ENCODE measurements at regions not wholly inside any gene's neighbourhood (a gene's known extent, or its start where the extent isn't known, plus 50 kb on each side); places are given as distances from the start of the nearest gene placed in this dataset.
"Not testable (repeated sequence)": the region's sequence is repeated elsewhere in the genome, so short reads cannot be mapped to it uniquely, and the experiment has no call there.

GRCh38 chr5:15383469-15383868 lies 116.5 kb upstream of the FBXL7 start:
- no peak for DNase-seq

GRCh38 chr5:15383021-15383420 lies 117.0 kb upstream of the FBXL7 start:
- DNase-seq: no peak

GRCh38 chr5:15377573-15378340 lies 122.2 kb upstream of the FBXL7 start:
- no peak for DNase-seq

DNA sequence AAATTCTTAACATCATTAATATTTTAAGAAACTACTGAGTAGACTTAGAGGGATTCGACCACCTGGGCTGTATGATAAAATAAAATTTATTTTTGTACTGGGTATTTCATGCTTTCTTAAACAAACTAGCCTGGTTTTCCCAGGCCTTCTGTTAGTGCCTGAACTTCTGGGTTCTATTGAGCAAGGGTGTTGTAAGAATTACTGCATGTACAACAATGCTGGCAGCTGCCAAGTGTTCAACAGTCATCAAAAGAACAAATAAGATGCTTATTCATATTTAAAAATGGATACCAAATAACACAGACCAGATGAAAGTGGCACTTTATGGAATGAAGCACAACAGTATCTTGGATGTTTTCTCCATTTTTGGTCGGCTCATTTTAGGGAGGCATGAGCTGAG lies 123.2 kb upstream of the FBXL7 start:
- no peak for DNase-seq

GRCh38 chr5:15376088-15376487 lies 123.9 kb upstream of the FBXL7 start:
- DNase-seq: no peak

GRCh38 chr5:15375559-15375958 lies 124.4 kb upstream of the FBXL7 start:
- no peak for DNase-seq

- DNase-seq: no peak
These were observed 125.1 kb upstream of the FBXL7 start for GRCh38 chr5:15374886-15375285.

- DNase-seq: no peak
These were observed 126.8 kb upstream of the FBXL7 start for GRCh38 chr5:15373151-15373550.

- DNase-seq: no peak
These were observed 128.8 kb upstream of the FBXL7 start for GRCh38 chr5:15371184-15371583.

DNA sequence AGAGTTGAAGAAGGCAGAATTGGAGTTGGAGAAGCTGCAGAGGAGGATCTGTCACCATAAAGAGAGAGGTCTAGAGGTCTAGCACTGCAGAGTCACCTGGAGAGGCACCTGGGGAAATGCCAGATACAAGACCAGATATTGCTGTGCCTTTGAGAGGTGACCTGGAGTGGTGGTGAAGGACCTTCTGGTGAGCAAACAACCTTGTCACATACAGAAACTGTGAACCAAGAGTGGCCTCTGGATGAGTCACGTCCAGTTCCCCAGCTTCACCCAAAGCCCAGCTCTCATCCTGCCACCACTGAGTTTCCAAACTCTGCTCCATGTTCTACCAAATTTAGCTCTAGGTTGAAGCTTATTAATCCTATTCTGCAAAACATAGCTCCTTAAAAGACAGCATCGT lies 131.1 kb upstream of the FBXL7 start:
- DNase-seq: no peak

DNA sequence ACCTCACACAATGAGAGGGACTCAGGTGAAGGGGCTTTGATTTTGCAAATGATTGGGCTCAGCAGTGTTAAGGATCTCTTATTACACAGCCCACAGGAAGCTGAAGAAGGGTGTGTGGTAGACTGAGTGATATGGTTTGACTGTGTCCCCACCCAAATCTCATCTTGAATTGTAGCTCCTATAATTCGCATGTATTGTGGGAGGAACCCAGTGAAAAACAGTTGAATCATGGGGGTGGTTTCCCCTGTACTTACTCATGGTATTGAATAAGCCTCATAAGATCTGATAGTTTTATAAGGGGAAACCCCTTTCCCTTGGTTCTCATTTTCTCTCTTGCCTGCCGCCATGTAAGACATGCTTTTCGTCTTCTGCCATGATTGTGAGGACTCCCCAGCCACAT lies 132.5 kb upstream of the FBXL7 start:
- no peak for DNase-seq

DNA sequence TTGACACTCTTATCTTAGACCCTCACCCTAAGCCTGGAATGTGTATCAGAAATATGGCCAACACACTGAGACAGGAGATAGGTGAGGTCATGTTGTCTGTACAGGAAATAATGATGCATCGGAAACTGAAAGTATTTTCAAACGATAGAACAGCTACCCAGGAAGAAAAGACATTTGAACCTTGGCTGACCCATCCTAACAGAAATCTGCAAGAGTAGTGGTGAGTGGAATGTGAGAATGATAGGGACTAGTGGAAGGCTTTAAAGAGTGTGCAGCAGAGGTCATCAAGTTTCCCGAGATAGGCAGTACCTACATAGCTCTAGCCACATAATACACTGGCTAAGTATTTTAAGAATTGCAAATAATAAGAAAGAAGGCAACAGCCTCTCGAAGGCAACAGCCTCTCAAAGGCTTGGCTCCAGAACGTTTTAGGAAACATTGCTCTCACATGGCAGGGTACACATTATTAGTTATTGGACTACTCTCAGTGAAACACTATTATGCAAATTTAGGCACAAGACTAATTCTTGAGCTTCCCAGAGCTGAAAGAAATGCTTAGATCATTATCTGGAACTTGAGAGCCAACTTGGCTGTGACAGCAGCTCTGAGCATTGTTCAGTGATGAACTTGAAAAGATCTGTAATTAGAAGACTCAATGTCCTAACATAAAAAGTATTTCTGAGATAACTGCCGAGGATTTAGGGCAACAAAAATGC lies 133.1 kb upstream of the FBXL7 start:
- DNase-seq: no peak

DNA sequence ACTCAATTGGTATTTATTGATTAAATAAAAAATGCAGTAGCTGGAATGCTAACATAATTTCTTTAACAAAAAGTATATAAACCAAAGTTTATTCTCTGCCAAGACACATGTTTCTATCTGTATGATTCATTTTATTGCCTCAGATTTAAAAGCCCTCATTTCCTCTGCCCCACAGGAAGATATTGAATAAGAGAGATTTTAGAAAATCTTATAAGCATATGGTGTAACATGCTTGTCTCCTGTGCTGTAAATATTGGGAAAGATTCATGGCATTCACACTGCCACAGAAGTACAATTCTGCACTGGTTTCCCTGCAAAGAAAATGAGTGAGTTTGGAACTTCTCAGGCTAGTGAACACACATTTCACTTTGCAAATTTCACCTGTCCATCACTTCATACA lies 134.9 kb upstream of the FBXL7 start:
- no peak for DNase-seq

GRCh38 chr5:15363601-15364000 lies 136.4 kb upstream of the FBXL7 start:
- no peak for DNase-seq

- not testable (repeated sequence) for DNase-seq
These were observed 142.9 kb upstream of the FBXL7 start for GRCh38 chr5:15357092-15357453.

DNA sequence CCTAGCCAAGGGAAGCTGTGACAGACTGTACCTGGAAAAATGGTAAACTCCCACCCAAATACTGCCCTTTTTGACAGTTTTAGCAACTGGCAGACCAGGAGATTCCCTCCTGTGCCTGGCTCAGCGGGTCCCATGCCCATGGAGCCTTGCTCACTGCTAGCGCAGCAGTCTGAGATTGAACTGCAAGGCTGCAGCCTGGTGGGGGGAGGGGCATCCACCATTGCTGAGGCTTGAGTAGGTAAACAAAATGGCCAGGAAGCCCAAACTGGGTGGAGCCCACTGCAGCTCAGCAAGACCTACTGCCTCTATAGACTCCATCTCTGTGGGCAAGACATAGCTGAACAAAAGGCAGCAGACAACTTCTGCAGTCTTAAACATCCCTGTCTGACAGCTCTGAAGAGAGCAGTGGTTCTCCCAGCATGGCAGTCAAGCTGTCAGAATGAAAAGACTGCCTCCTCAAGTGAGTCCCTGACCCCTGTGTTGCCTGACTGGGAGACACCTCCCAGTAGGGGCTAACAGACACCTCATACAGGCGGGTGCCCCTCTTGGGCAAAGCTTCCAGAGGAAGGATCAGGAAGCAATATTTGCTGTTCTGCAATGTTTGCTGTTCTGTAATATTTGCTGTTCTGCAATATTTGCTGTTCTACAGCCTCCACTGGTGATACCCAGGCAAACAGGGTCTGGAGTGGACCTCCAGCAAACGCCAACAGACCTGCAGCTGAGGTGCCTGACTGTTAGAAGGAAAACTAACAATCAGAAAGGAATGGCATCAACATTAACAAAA lies 143.5 kb upstream of the FBXL7 start:
- DNase-seq: not testable (repeated sequence)

- no peak for DNase-seq
These were observed 146.0 kb upstream of the FBXL7 start for GRCh38 chr5:15354021-15354420.

DNA sequence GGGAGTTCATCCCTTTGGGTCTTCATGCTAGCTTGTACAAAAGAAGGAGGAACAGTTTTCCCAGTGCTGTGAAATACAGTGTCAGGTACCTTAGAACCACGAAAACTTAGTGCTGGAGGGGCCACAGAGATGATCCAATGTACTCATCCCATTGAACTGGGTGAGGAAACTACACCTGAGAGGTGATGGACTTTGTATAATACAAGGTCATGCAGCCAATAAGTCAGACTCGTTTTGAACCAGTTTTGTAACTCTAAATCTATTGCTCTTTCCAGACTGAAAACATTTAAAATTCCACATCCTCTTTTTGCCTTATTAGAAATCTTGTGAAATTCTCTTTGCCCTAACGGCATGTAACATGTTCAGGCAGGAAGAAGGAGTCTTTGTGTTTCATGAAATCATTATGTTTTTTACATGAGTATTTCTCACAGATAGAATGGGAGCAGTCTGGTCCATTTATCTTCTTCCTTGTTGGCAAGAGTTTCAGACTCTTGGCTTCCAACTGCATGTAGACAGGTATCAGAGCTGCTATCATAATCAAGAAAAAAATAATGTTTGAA lies 146.8 kb upstream of the FBXL7 start:
- DNase-seq: no peak

GRCh38 chr5:15350614-15351013 lies 149.4 kb upstream of the FBXL7 start:
- no peak for DNase-seq

GRCh38 chr5:15346738-15347137 lies 153.2 kb upstream of the FBXL7 start:
- no peak for DNase-seq

DNA sequence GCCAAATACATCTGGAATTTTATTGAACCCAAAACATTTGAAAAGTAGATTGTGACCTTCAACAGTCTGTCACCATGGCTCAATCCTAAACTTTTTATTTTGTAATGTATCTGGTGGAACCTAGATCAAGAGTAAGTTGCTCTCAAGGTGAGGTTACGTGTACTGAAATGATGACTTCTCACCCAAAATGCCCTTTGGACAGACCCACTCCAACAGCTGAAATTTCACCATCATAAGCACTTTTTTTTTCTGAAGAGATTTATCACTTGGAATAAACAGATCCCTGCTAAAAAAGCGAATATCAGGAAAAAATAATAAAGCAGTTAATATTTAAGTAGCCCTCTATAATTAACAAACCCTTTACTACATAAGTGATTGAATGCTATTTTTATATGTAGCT lies 155.0 kb upstream of the FBXL7 start:
- DNase-seq: no peak

GRCh38 chr5:15338546-15338945 lies 161.4 kb upstream of the FBXL7 start:
- no peak for DNase-seq

GRCh38 chr5:15334551-15335266 lies 165.3 kb upstream of the FBXL7 start:
- DNase-seq: no peak
